ENCODE measurements at regions not wholly inside any gene's neighbourhood (a gene's known extent, or its start where the extent isn't known, plus 50 kb on each side); places are given as distances from the start of the nearest gene placed in this dataset.

DNA sequence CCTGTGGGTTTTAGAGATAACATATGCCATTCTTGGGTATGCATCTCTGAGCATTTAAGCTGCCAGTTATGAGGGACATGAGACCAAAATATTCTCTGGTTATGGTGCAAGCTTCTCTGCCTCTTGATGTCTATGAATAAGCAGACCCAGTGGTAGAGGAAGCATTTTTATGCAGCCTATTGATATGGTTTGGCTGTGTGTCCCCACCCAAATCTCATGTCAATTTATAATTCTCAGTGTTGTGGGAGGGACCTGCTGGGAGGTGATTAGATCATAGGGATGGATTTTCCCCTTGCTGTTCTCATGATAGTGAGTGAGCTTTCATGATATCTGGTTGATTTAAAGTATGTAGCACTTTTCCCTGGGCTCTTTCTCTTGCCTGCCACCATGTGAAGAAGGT lies 187.2 kb downstream of the ARHGAP12 start:
- no peak overlapping the region for H3K4me3 ChIP-seq (replicated peaks; ENCODE audit: low read depth, low read length)
- no peak for DNase-seq (ENCODE audit: extremely low read depth, insufficient read length)
- H3K27me3 ChIP-seq (replicated peaks; ENCODE audit: control insufficient read depth, insufficient read depth, low read length), result no peaks in the 10 kb centered on the region
- TF ChIP-seq, protein P1, sequence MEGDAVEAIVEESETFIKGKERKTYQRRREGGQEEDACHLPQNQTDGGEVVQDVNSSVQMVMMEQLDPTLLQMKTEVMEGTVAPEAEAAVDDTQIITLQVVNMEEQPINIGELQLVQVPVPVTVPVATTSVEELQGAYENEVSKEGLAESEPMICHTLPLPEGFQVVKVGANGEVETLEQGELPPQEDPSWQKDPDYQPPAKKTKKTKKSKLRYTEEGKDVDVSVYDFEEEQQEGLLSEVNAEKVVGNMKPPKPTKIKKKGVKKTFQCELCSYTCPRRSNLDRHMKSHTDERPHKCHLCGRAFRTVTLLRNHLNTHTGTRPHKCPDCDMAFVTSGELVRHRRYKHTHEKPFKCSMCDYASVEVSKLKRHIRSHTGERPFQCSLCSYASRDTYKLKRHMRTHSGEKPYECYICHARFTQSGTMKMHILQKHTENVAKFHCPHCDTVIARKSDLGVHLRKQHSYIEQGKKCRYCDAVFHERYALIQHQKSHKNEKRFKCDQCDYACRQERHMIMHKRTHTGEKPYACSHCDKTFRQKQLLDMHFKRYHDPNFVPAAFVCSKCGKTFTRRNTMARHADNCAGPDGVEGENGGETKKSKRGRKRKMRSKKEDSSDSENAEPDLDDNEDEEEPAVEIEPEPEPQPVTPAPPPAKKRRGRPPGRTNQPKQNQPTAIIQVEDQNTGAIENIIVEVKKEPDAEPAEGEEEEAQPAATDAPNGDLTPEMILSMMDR (IDR thresholded peaks at IDR 0.05; ENCODE audit: insufficient read depth, low read length, poor library complexity, severe bottlenecking), result no peak
- no peaks in the 10 kb centered on the region for H3K36me3 ChIP-seq (ENCODE audit: control insufficient read depth, insufficient read depth, low read length)

DNA sequence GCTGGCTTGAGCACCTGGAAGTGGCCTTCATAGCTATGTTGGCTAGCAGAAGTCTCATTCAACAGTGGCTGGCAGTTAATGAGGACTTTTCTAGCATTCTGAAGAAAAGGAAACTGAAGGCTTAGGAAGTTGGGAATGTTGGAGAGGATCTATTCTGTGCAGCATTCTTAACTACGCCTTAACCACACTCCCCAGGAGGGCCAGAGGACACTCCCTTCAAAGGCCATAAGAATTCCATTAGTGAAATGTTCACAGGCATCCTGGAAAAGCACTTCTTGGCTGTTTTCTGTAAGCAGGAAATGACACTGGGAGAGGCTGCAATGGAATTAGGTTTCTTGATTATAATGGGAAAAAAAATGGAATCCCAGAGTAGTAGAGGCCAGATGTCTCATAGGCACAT lies 188.9 kb downstream of the ARHGAP12 start:
- TF ChIP-seq, protein P1 (IDR thresholded peaks at IDR 0.05; ENCODE audit: insufficient read depth, low read length, poor library complexity, severe bottlenecking), result no peak
- Histone ChIP-seq H3K4me3 (replicated peaks; ENCODE audit: low read depth, low read length) (no peak overlapping the region), H3K36me3 (ENCODE audit: control insufficient read depth, insufficient read depth, low read length) (no peaks in the 10 kb centered on the region), H3K27me3 (replicated peaks; ENCODE audit: control insufficient read depth, insufficient read depth, low read length) (no peaks in the 10 kb centered on the region)
- DNase-seq (ENCODE audit: extremely low read depth, insufficient read length), result no peak

DNA sequence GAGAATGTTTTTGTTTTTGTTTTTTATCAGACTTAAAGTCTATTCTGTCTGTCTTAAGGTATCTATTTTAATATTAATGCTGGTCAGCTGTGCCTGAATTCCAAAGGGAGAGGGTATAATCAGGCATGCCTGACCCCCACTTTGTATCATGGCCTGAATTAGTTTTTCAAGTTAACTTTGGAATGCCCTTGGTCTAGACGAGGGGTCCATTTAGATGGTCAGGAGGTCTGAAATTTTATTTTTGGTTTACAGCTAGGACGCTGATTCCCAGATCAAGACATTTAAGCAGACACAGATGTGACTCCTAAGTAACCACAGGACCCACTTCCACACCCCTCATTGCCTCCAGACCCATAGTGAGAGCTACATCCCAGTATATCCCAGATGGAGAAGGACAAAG lies 189.5 kb downstream of the ARHGAP12 start:
- H3K27me3 ChIP-seq (replicated peaks; ENCODE audit: control insufficient read depth, insufficient read depth, low read length), result no peaks in the 10 kb centered on the region
- DNase-seq (ENCODE audit: extremely low read depth, insufficient read length), result no peak
- TF ChIP-seq, protein P1 (IDR thresholded peaks at IDR 0.05; ENCODE audit: insufficient read depth, low read length, poor library complexity, severe bottlenecking), result no peak
- no peak overlapping the region for H3K4me3 ChIP-seq (replicated peaks; ENCODE audit: low read depth, low read length)
- H3K36me3 ChIP-seq (ENCODE audit: control insufficient read depth, insufficient read depth, low read length), result no peaks in the 10 kb centered on the region

GRCh38 chr10:31731711-31732110 lies 196.9 kb downstream of the ARHGAP12 start:
- no peak for DNase-seq (ENCODE audit: extremely low read depth, insufficient read length)
- no peak overlapping the region for H3K4me3 ChIP-seq (replicated peaks; ENCODE audit: low read depth, low read length)
- no peaks in the 10 kb centered on the region for H3K36me3 ChIP-seq (ENCODE audit: control insufficient read depth, insufficient read depth, low read length)
- no peaks in the 10 kb centered on the region for H3K27me3 ChIP-seq (replicated peaks; ENCODE audit: control insufficient read depth, insufficient read depth, low read length)
- TF ChIP-seq, protein P1 (IDR thresholded peaks at IDR 0.05; ENCODE audit: insufficient read depth, low read length, poor library complexity, severe bottlenecking), result no peak

- no peak for DNase-seq (ENCODE audit: extremely low read depth, insufficient read length)
- TF ChIP-seq, protein P1 (IDR thresholded peaks at IDR 0.05; ENCODE audit: insufficient read depth, low read length, poor library complexity, severe bottlenecking), result no peak
- Histone ChIP-seq H3K4me3 (replicated peaks; ENCODE audit: low read depth, low read length) (no peak overlapping the region), H3K36me3 (ENCODE audit: control insufficient read depth, insufficient read depth, low read length) (no peaks in the 10 kb centered on the region), H3K27me3 (replicated peaks; ENCODE audit: control insufficient read depth, insufficient read depth, low read length) (no peaks in the 10 kb centered on the region)
Measured at GRCh38 chr10:31730776-31731175, 197.9 kb downstream of the ARHGAP12 start.

DNA sequence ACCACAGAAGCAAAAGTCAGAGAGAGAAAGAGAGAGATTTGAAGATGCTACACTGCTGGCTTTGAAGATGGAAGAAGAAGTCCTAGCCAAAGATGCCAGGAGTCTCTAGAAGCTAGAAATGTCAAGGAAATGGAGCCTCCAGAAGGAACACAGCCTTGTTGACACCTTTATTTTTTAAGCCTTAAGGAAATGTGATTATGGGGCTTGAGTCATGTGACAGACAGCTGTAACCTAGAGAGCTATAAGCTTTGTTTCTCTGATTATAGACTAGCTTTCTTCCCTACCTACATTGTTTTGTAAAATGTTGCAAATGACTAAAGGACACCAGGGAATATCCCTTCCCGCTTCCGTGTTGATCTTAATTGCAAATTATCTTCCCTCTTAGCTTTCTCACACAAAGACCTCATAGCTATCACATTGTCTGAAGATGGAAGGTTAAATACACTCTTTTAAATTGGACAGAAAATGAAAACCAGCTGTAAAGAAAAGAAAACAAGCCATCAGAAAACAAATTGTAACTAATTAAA lies 199.9 kb downstream of the ARHGAP12 start:
- no peak for DNase-seq (ENCODE audit: extremely low read depth, insufficient read length)
- Histone ChIP-seq H3K36me3 (ENCODE audit: control insufficient read depth, insufficient read depth, low read length) (no peaks in the 10 kb centered on the region), H3K4me3 (replicated peaks; ENCODE audit: low read depth, low read length) (no peak overlapping the region), H3K27me3 (replicated peaks; ENCODE audit: control insufficient read depth, insufficient read depth, low read length) (no peaks in the 10 kb centered on the region)
- TF ChIP-seq, protein P1 (IDR thresholded peaks at IDR 0.05; ENCODE audit: insufficient read depth, low read length, poor library complexity, severe bottlenecking), result no peak

Measured in GM06990 (cell line).